Ascending aorta (tissue), 2 donors: ENCODE measurements at regions not wholly inside any gene's neighbourhood (a gene's known extent, or its start where the extent isn't known, plus 50 kb on each side); places are given as distances from the start of the nearest gene placed in this dataset.

Source experiments
- DNase-seq, 2 donors: peaks; one replicate each; pipeline ENCODE4 v3.0.0-alpha.2; 2019; ENCODE audit warnings: low spot score in 2 of 2
- H3K27ac ChIP-seq, 2 donors: fragments of 200-600 bp; sonication (generic); one replicate each; pipeline ENCODE4 v1.5.1; 2016 to 2017; ENCODE audit warnings: mild to moderate bottlenecking in 1 of 2
- H3K27me3 ChIP-seq: fragments of 200-600 bp; sonication (generic); one replicate; pipeline ENCODE4 v1.5.1; 2017
- H3K36me3 ChIP-seq, 2 donors: fragments of 200-600 bp; sonication (generic); one replicate each; pipeline ENCODE4 v1.5.1; 2016
- H3K4me1 ChIP-seq, 2 donors: fragments of 200-600 bp; sonication (generic); one replicate each; pipeline ENCODE4 v1.5.1; 2016 to 2017; ENCODE audit warnings: mild to moderate bottlenecking in 1 of 2
- H3K4me3 ChIP-seq, 2 donors: fragments of 200-600 bp; sonication (generic); one replicate each; pipeline ENCODE4 v1.5.1; 2016 to 2017; ENCODE audit warnings: mild to moderate bottlenecking in 1 of 2
- H3K9me3 ChIP-seq, 2 donors: fragments of 200-600 bp; sonication (generic); one replicate each; pipeline ENCODE4 v1.5.1; 2016
- CTCF ChIP-seq, 3 experiments: fragments of 200-600 bp in 2 of 3; fragments of 450-650 bp in 1 of 3; sonication (generic) in 2 of 3; IDR thresholded peaks; one replicate each; pipeline ENCODE4 v1.5.1; 2016 to 2019; ENCODE audit warnings: antibody characterized with exemption in 3 of 3, mild to moderate bottlenecking in 1 of 3, moderate library complexity in 1 of 3
- intact Hi-C: fragments of 100-400 bp; cut with DNase I; formaldehyde crosslinking; loops from one replicate; pipeline ENCODE4 v1.15.1; 2023

- Histone ChIP-seq H3K9me3 (no peaks in the 10 kb centered on the region), H3K4me3 (no peak overlapping the region), H3K4me1 (no peaks in the 10 kb centered on the region), H3K27me3 (no peaks in the 10 kb centered on the region), H3K27ac (no peak overlapping the region), H3K36me3 (no peaks in the 10 kb centered on the region)
- TF ChIP-seq CTCF (IDR thresholded peaks at IDR 0.05): no peak
- DNase-seq: no peak
- intact Hi-C loops: no loop called here
Measured at GRCh38 chr1:164296172-164296571, 262.8 kb upstream of the PBX1 start.

GRCh38 chr1:164308101-164308500, 250.9 kb upstream of the PBX1 start:
- DNase-seq: no peak

GRCh38 chr1:164310166-164310565, 248.8 kb upstream of the PBX1 start:
- Histone ChIP-seq H3K36me3 (no peaks in the 10 kb centered on the region), H3K27ac (no peak overlapping the region), H3K4me1 (no peaks in the 10 kb centered on the region), H3K9me3 (no peaks in the 10 kb centered on the region), H3K27me3 (no peaks in the 10 kb centered on the region), H3K4me3 (no peak overlapping the region)
- DNase-seq: no peak
- no peak for TF ChIP-seq CTCF (IDR thresholded peaks at IDR 0.05)
- intact Hi-C loops: no loop called here

More at GRCh38 chr1:164308101-164308500, 250.9 kb upstream of the PBX1 start:
- TF ChIP-seq CTCF (IDR thresholded peaks at IDR 0.05): no peak
- no peak overlapping the region for H3K4me3 ChIP-seq
- H3K27me3 ChIP-seq: no peaks in the 10 kb centered on the region
- no peaks in the 10 kb centered on the region for H3K36me3 ChIP-seq
- intact Hi-C loops: no loop called here
- no peaks in the 10 kb centered on the region for H3K4me1 ChIP-seq
- no peak overlapping the region for H3K27ac ChIP-seq
- H3K9me3 ChIP-seq: no peaks in the 10 kb centered on the region

- Histone ChIP-seq H3K27me3 (no peaks in the 10 kb centered on the region), H3K27ac (no peak overlapping the region), H3K4me3 (no peak overlapping the region), H3K9me3 (no peaks in the 10 kb centered on the region), H3K4me1 (no peaks in the 10 kb centered on the region), H3K36me3 (no peaks in the 10 kb centered on the region)
- DNase-seq: no peak
- intact Hi-C loops: no loop called here
- TF ChIP-seq CTCF (IDR thresholded peaks at IDR 0.05): no peak
Measured at GRCh38 chr1:164311377-164311776, 247.6 kb upstream of the PBX1 start.

GRCh38 chr1:164320790-164321731, 237.9 kb upstream of the PBX1 start:
- Histone ChIP-seq H3K9me3 (no peaks in the 10 kb centered on the region), H3K4me1 (no peaks in the 10 kb centered on the region), H3K27ac (no peak overlapping the region), H3K36me3 (no peaks in the 10 kb centered on the region), H3K4me3 (peak overlapping the region; percentile 51 to 58), H3K27me3 (no peaks in the 10 kb centered on the region)
- intact Hi-C loops: no loop called here
- no peak for TF ChIP-seq CTCF (IDR thresholded peaks at IDR 0.05)
- no peak for DNase-seq
